Panc1 (cell line): ENCODE measurements at regions not wholly inside any gene's neighbourhood (a gene's known extent, or its start where the extent isn't known, plus 50 kb on each side); places are given as distances from the start of the nearest gene placed in this dataset.

ENCODE experiments used
- CTCF ChIP-seq: fragments of 450-650 bp; IDR thresholded peaks from 2 replicates; pipeline ENCODE4 v1.5.1; 2017; ENCODE audit warnings: mild to moderate bottlenecking
- POLR2AphosphoS5 ChIP-seq: IDR thresholded peaks from 2 replicates; pipeline ENCODE4 v1.6.1; 2012; ENCODE audit warnings: mild to moderate bottlenecking, low read depth, low read length, moderate library complexity
- REST ChIP-seq, 2 experiments: IDR thresholded peaks; 2 replicates each; pipeline ENCODE4 v1.6.1; 2011 to 2012; ENCODE audit warnings: low read depth in 2 of 2, control low read depth in 1 of 2, low read length in 1 of 2, mild to moderate bottlenecking in 1 of 2, moderate library complexity in 1 of 2; ENCODE audit not compliant: insufficient read depth in 1 of 2
- SIN3A ChIP-seq: IDR thresholded peaks from 2 replicates; pipeline ENCODE4 v1.6.1; 2012; ENCODE audit warnings: low read depth, mild to moderate bottlenecking, low read length, moderate library complexity, borderline replicate concordance; ENCODE audit not compliant: insufficient read depth

GRCh38 chr7:126286317-126286716, 966.4 kb downstream of the GRM8 start:
- TF ChIP-seq SIN3A (no peak), POLR2AphosphoS5 (no peak), CTCF (no peak), REST (IDR thresholded peaks at IDR 0.05; ENCODE audit: insufficient read depth in 1 of 2, low read depth in 2 of 2, low read length in 1 of 2) (no peak)
